ENCODE measurements at regions not wholly inside any gene's neighbourhood (a gene's known extent, or its start where the extent isn't known, plus 50 kb on each side); places are given as distances from the start of the nearest gene placed in this dataset.
"Not testable (repeated sequence)": the region's sequence is repeated elsewhere in the genome, so short reads cannot be mapped to it uniquely, and the experiment has no call there.

- H3K27ac ChIP-seq (ENCODE audit: low read depth in 1 of 2, low read length in 2 of 2); H3K9me3 ChIP-seq (ENCODE audit: control insufficient read depth in 4 of 4, low read length in 3 of 4); H3K36me3 ChIP-seq (ENCODE audit: control insufficient read depth in 4 of 4, insufficient read depth in 3 of 4, low read depth in 1 of 4, low read length in 3 of 4); H3K4me3 ChIP-seq (ENCODE audit: low read depth in 1 of 3, low read length in 3 of 3); H3K4me1 ChIP-seq (ENCODE audit: control insufficient read depth in 4 of 4, insufficient read depth in 4 of 4, low read length in 3 of 4); H3K27me3 ChIP-seq (ENCODE audit: control insufficient read depth in 4 of 4, insufficient read depth in 4 of 4, low read length in 3 of 4); DNase-seq (ENCODE audit: low spot score); H3K9ac ChIP-seq (ENCODE audit: low read depth in 1 of 2, low read length in 2 of 2): not testable (repeated sequence)
- WGBS = 77% methylated on average over 2 of the region's 2 CpGs
Measured at GRCh38 chr18:14203424-14203823, 71.2 kb upstream of the ZNF519 start.

- not testable (repeated sequence) for DNase-seq (ENCODE audit: low spot score); H3K27me3 ChIP-seq (ENCODE audit: control insufficient read depth in 4 of 4, insufficient read depth in 4 of 4, low read length in 3 of 4); H3K9me3 ChIP-seq (ENCODE audit: control insufficient read depth in 4 of 4, low read length in 3 of 4); H3K27ac ChIP-seq (ENCODE audit: low read depth in 1 of 2, low read length in 2 of 2); H3K9ac ChIP-seq (ENCODE audit: low read depth in 1 of 2, low read length in 2 of 2); H3K4me3 ChIP-seq (ENCODE audit: low read depth in 1 of 3, low read length in 3 of 3); H3K4me1 ChIP-seq (ENCODE audit: control insufficient read depth in 4 of 4, insufficient read depth in 4 of 4, low read length in 3 of 4); H3K36me3 ChIP-seq (ENCODE audit: control insufficient read depth in 4 of 4, insufficient read depth in 3 of 4, low read depth in 1 of 4, low read length in 3 of 4)
- 81% methylated on average over 3 of the region's 3 CpGs for WGBS
Measured at GRCh38 chr18:14190776-14191442, 58.7 kb upstream of the ZNF519 start.

DNA sequence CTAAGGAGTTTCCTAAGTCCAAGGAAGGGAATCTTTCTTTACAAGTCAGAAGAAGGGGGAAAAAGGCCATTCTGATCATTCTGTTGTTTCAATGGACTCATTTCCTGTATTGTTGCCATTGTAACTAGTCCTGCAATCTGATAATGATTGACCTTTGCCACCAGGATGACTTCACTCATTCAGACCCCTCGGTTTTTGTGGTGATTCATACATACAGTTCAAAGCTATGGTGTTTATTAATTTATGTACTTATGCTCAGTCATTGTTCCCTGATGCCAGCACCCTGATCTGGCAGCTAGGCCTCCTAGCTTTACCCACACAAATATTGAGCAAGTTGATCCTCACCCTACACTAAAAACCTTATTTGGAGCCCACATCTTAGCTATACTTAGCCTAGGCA is 57.6 kb upstream of the ZNF519 start:
- H3K9ac ChIP-seq (ENCODE audit: low read depth in 1 of 2, low read length in 2 of 2) = no peak overlapping the region
- H3K9me3 ChIP-seq (ENCODE audit: control insufficient read depth in 4 of 4, low read length in 3 of 4) = no peaks in the 10 kb centered on the region
- TF ChIP-seq SP1 (IDR thresholded peaks at IDR 0.05) = no peak
- TF ChIP-seq, protein P1, sequence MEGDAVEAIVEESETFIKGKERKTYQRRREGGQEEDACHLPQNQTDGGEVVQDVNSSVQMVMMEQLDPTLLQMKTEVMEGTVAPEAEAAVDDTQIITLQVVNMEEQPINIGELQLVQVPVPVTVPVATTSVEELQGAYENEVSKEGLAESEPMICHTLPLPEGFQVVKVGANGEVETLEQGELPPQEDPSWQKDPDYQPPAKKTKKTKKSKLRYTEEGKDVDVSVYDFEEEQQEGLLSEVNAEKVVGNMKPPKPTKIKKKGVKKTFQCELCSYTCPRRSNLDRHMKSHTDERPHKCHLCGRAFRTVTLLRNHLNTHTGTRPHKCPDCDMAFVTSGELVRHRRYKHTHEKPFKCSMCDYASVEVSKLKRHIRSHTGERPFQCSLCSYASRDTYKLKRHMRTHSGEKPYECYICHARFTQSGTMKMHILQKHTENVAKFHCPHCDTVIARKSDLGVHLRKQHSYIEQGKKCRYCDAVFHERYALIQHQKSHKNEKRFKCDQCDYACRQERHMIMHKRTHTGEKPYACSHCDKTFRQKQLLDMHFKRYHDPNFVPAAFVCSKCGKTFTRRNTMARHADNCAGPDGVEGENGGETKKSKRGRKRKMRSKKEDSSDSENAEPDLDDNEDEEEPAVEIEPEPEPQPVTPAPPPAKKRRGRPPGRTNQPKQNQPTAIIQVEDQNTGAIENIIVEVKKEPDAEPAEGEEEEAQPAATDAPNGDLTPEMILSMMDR (IDR thresholded peaks at IDR 0.05; ENCODE audit: low read depth, low read length, missing input control) = no peak
- no peak for TF ChIP-seq REST (IDR thresholded peaks at IDR 0.05)
- no peak for TF ChIP-seq ATF3 (IDR thresholded peaks at IDR 0.05)
- TF ChIP-seq RXRA (IDR thresholded peaks at IDR 0.05) = no peak
- TF ChIP-seq, protein P2, sequence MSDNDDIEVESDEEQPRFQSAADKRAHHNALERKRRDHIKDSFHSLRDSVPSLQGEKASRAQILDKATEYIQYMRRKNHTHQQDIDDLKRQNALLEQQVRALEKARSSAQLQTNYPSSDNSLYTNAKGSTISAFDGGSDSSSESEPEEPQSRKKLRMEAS (IDR thresholded peaks at IDR 0.05) = no peak
- TF ChIP-seq YY1 (IDR thresholded peaks at IDR 0.05) = no peak
- no peak for TF ChIP-seq JUND (IDR thresholded peaks at IDR 0.05)
- no peak for TF ChIP-seq FOXA2 (IDR thresholded peaks at IDR 0.05)
- no peak for TF ChIP-seq NR2F2 (IDR thresholded peaks at IDR 0.05)
- TF ChIP-seq TAF1 (conservative IDR thresholded peaks at IDR 0.05) = no peak
- TF ChIP-seq HNF4G (IDR thresholded peaks at IDR 0.05) = no peak
- TF ChIP-seq, protein P3, sequence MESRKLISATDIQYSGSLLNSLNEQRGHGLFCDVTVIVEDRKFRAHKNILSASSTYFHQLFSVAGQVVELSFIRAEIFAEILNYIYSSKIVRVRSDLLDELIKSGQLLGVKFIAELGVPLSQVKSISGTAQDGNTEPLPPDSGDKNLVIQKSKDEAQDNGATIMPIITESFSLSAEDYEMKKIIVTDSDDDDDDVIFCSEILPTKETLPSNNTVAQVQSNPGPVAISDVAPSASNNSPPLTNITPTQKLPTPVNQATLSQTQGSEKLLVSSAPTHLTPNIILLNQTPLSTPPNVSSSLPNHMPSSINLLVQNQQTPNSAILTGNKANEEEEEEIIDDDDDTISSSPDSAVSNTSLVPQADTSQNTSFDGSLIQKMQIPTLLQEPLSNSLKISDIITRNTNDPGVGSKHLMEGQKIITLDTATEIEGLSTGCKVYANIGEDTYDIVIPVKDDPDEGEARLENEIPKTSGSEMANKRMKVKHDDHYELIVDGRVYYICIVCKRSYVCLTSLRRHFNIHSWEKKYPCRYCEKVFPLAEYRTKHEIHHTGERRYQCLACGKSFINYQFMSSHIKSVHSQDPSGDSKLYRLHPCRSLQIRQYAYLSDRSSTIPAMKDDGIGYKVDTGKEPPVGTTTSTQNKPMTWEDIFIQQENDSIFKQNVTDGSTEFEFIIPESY (IDR thresholded peaks at IDR 0.05) = no peak
- TF ChIP-seq FOXA1 (IDR thresholded peaks at IDR 0.05) = no peak
- TF ChIP-seq HNF4A (conservative IDR thresholded peaks at IDR 0.05) = no peak
- TF ChIP-seq RAD21 (IDR thresholded peaks at IDR 0.05) = no peak
- no peaks in the 10 kb centered on the region for H3K4me1 ChIP-seq (ENCODE audit: control insufficient read depth in 4 of 4, insufficient read depth in 4 of 4, low read length in 3 of 4)
- no peaks in the 10 kb centered on the region for H3K36me3 ChIP-seq (ENCODE audit: control insufficient read depth in 4 of 4, insufficient read depth in 3 of 4, low read depth in 1 of 4, low read length in 3 of 4)
- H3K27ac ChIP-seq (ENCODE audit: low read depth in 1 of 2, low read length in 2 of 2) = no peak overlapping the region
- no peak overlapping the region for H3K4me3 ChIP-seq (ENCODE audit: low read depth in 1 of 3, low read length in 3 of 3)
- DNase-seq (ENCODE audit: low spot score) = no peak
- no peaks in the 10 kb centered on the region for H3K27me3 ChIP-seq (ENCODE audit: control insufficient read depth in 4 of 4, insufficient read depth in 4 of 4, low read length in 3 of 4)
- WGBS = 22% methylated on average over 1 of the region's 1 CpG

DNA sequence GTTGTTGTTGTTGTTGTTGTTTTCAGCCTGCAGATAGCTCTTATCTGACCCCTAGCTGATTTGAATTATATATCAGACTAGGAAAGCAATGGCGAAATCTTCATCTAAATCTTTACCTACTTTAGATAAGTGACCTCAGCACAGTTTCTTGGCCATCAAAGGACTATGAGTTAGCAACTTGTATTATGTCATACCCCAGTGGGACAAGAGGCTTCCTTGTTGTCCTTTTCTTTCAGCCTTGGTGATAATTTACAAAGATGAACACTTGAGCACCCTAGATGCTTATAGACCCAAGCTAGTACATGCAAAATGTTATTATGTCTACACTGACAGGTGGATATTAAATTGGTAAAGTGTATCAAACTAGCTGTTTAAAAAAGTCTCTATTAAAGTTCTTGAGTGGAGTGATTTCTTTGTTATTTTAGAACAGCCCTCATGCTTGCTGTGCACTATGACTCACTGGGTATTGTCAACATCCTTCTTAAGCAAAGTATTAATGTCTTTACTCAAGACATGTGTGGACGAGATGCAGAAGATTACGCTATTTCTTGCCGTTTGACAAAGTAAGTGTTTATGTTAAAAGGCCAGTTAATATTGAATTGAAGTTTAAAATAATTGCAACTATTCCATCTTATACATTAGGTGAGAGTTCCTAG is 56.6 kb upstream of the ZNF519 start:
- H3K27me3 ChIP-seq (ENCODE audit: control insufficient read depth in 4 of 4, insufficient read depth in 4 of 4, low read length in 3 of 4); H3K36me3 ChIP-seq (ENCODE audit: control insufficient read depth in 4 of 4, insufficient read depth in 3 of 4, low read depth in 1 of 4, low read length in 3 of 4); H3K4me1 ChIP-seq (ENCODE audit: control insufficient read depth in 4 of 4, insufficient read depth in 4 of 4, low read length in 3 of 4); H3K9ac ChIP-seq (ENCODE audit: low read depth in 1 of 2, low read length in 2 of 2); DNase-seq (ENCODE audit: low spot score); H3K9me3 ChIP-seq (ENCODE audit: control insufficient read depth in 4 of 4, low read length in 3 of 4); H3K4me3 ChIP-seq (ENCODE audit: low read depth in 1 of 3, low read length in 3 of 3); H3K27ac ChIP-seq (ENCODE audit: low read depth in 1 of 2, low read length in 2 of 2): not testable (repeated sequence)
- 82% methylated on average over 4 of the region's 4 CpGs for WGBS

All from liver (tissue), 8 donors.